GM19193 (cell line): ENCODE measurements at regions not wholly inside any gene's neighbourhood (a gene's known extent, or its start where the extent isn't known, plus 50 kb on each side); places are given as distances from the start of the nearest gene placed in this dataset.

Experiments
- POLR2A ChIP-seq: IDR thresholded peaks from 4 replicates; pipeline ENCODE4 v1.6.1; 2011; ENCODE audit not compliant: insufficient read depth, insufficient read length; ENCODE audit errors: extremely low read depth

DNA sequence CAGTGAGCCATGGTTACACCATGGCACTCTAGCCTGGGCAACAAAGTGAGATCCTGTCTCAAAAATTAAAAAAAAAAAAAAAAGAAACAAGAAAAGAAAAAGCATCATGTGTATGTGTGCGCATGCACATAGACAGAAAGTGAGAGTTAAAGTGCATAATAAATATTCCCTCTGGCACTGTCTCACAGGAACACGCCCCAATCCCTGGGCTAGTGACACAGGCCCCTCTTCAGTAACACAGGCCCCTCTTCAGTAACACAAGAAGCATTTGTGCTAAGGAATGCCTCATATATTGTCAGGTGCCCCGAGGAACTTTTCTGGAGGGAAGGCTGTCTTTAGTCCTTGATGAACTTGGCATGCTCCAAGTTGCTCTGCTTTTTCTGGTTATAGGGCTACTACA, 57.5 kb downstream of the RPL27A start:
- no peak for TF ChIP-seq POLR2A

GRCh38 chr11:8744423-8744822, 61.8 kb downstream of the RPL27A start:
- no peak for TF ChIP-seq POLR2A

- no peak for TF ChIP-seq POLR2A
Measured at GRCh38 chr11:8745431-8746253, 63.0 kb downstream of the RPL27A start.

GRCh38 chr11:8746331-8746974, 63.9 kb downstream of the RPL27A start:
- no peak for TF ChIP-seq POLR2A

DNA sequence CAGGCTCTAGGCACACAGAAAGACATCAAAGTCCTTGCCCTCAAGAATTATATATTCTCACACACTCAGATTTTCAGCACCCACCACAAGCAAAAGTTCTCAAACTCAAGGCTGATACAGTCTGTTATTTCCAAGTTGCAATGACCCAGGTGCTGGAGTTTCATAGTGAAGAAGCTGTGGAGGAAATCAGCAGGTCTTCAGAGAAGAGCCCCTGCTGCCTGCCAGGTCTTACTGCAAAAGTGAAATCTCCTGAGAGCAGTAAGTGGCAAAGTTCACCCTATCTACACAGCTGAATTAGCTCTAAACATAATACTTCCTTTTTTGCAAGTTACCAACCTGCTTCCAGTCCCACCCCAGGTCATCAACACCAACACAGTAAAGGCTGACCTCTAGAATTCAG, 64.6 kb downstream of the RPL27A start:
- no peak for TF ChIP-seq POLR2A

GRCh38 chr11:8748317-8748716, 65.7 kb downstream of the RPL27A start:
- TF ChIP-seq POLR2A: no peak

DNA sequence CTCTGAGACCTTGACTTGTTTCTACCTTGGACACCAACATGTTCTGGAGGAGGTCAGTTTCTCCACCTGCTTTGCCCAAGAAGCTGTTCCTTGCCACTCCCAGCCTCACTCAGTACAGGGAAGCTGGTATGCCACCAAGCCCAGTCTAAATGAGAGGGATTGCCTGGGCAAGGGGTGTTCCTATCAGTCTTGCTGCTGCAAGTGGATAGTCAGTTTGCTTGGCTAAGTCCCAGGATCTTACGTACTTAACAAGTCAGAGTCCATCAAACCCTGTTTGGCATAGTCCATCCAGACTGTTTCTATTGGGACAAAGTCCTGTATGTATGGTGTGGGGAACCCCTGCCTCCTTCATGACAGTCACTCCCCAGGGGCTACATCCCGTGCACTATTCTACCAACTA, 66.6 kb downstream of the RPL27A start:
- TF ChIP-seq POLR2A: no peak

GRCh38 chr11:8754241-8754640, 71.6 kb downstream of the RPL27A start:
- TF ChIP-seq POLR2A: no peak

DNA sequence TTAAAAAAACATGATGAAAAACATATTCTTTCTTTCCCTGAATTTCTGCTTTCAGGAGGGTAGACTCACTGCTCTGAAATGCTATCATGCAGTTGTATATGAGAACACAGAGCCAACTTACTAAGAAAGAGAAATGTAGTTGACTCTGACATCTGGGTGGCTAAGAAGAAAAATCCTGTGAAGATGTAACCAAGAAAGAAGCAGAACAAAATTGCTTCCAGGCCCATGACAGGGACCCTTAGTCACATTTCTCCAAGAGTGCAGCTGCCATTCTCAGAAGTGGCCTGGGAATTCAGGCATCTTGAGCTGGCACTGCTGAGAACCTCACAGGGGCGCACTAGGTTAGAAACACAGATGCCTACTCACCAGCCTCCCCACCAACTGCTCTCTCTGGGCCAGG, 73.6 kb downstream of the RPL27A start:
- no peak for TF ChIP-seq POLR2A

DNA sequence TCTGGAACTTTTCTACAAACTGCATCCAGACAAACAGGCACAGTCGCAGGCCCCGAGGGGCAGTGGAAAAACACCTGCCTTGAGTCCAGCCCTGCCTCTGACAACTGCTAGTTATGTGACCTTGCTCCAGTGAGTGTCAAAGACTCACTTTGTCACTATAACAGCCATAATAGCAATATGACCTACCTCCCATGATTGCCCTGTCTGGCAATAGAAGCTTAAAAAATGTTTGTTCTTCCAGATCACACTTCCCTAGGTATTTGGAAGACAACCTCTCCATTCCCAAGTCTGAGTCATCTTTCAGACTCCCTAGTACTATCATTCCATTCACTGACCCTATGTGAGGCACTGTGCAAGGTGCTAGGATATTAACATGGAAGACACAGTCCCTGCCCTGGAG, 74.5 kb downstream of the RPL27A start:
- TF ChIP-seq POLR2A: no peak

DNA sequence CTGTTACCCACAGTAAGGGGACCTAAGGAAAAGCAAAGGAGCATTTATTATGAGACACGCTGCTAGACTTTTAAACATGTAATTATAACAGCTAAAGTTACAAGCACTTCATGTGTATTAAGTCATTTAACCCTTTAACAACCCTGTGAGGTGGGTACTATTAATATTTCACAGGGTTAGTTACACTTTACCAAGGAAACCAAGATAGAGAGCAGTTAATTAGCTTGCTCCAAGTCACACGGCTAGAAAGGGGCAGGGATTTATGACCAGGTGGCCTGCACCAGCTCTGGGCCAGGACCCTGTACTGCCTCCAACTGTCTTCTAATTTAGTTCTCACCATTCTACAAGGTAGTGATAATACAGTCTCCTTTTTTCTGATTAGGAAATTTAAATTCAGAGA, 74.9 kb downstream of the RPL27A start:
- no peak for TF ChIP-seq POLR2A

DNA sequence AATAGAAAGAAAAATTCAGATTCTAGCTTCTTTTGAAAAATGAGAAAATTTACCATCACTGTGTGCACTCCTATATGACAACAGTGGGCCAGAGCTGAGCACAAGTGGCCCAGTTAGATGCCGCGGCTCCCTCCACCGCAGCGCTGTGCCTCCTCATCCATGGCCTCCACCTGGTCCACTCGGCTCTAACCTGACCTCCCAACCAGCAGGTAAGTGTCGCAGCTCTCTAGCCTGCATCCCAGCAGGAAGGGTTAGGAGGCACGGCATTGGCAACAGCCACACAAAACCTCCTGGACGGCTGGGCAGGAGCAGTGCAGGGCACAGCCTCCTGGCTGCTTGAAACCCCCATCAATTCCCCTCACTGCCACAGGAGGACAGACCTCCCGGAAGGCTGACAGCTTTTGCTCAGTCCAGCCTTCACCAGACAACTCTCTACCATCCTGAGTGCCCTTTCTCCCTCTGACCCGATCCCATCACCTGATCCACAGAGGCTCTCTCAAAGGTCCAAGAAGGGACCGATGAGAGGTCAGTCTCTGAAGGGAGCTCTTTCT, 76.1 kb downstream of the RPL27A start:
- TF ChIP-seq POLR2A: no peak

DNA sequence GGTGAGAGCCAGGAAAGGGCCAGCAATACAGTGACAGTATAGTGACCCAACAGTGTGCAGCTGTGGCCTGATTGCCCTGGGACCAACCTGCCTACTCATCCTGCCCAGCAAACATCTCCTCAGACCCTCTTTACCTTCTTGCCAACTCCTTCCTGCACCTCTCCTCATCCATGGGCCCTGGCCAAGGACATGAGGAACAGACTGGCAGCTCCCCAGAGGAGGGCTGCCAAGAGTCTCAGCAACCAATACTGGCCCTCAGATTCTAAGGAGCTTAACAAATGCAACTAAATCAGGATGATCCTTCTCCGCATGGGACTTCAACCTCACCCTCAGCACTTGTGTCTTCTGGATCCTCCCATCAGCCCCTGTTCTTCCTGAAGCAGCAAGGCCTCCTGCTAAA, 77.0 kb downstream of the RPL27A start:
- no peak for TF ChIP-seq POLR2A

DNA sequence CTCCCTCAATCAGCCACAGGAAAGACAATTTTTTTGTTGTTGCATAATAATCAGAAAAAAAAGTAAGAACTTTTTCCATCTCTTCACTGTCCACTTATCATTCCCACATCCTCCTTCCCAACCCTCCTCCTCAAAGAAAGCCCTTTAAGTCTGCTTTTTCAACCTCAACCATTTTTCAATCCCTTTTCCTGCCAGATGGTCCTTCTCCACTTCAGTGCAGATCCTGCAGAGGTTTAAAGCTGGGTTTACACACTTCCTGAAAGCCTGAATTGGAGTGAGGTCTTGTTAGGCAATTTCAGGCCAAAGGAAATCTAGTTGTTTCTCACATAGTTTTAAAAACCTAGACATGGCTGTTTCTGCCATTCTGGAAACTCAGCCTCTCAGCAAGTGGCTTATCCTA, 78.3 kb downstream of the RPL27A start:
- TF ChIP-seq POLR2A: no peak

DNA sequence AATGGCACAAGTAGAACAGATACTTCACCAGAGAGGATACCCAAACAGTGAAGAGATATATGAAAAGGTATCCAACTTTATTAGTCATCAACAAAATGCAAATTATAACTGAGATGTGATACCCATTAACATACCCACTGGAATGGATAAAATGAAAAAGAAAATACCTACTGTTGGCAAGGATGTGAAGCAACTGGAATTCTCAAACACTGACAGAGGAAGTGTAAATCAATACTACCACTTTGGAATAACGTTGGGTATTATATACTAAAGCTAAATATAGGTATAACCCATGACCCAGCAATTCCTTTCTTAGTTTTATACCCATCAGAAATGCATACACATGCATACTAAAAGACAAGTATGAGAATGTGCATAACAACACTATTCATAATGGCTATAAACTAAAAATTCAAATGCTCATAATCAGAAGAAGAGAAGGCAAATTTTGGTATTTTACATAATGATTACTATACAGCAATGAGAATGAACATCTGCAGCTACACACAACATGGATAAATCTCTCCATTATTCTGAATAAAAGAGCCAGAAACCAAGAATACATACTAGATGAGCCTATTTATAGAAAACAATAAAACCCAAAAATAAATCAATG, 80.6 kb downstream of the RPL27A start:
- no peak for TF ChIP-seq POLR2A

DNA sequence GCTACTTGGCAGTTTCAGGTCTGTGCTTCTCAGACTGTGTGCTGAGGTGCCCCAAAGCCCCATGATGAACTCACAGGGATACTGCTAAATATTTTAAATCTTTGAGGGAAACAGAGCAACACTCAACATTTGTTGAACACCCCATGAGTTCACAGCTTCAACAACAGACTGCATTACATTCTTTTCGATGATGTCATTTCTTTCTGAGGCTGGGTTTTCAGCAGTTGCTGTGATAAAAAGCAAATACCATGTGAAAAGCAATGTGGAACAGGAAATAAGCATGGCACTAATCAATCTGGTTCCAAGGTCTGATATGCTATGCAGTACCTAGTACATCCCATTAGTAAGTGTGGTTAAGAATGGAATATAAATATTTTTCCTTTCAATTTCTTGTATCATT, 82.7 kb downstream of the RPL27A start:
- no peak for TF ChIP-seq POLR2A
